K562 (cell line): ENCODE measurements at regions not wholly inside any gene's neighbourhood (a gene's known extent, or its start where the extent isn't known, plus 50 kb on each side); places are given as distances from the start of the nearest gene placed in this dataset.

Experiments used
- ATAC-seq: fragments of 200-7000 bp; cut with Tn5 transposase; 3 replicates; pipeline ENCODE4 v1.9.1; 2020; ENCODE audit warnings: moderate library complexity
- BruUV-seq: library from RNA; stranded (reverse); fragments of 400-500 nt; replicated peaks from 2 replicates; lab custom pipeline; 2021; lab: Mats Ljungman, UMichigan
- CTCF ChIA-PET: fragments of 300-600 bp; formaldehyde crosslinking; extraction: SDS; loops from one replicate; lab custom pipeline; 2021; ENCODE audit warnings: low intra/inter-chr PET ratio; lab: Yijun Ruan, JAX
- POLR2A ChIA-PET: fragments of 300-600, 350-650 bp; sonication (Branson Sonifier 250); formaldehyde crosslinking; extraction: SDS; loops from one replicate; lab custom pipeline; 2021; ENCODE audit warnings: antibody characterized with exemption, inconsistent platforms; lab: Yijun Ruan, JAX
- DNase-seq, 4 experiments: peaks; one replicate each; pipeline versions ENCODE4 v3.0.0 to v3.0.0-alpha.2; 2011 to 2018; ENCODE audit warnings: low spot score in 3 of 4, mixed read lengths in 3 of 4; ENCODE audit errors: extremely low read depth in 1 of 4
- FAIRE-seq: peaks from 2 replicates; lab custom pipeline; 2011; peaks lifted over from hg19 to GRCh38; lab: Jason Lieb, UNC
- H2AFZ ChIP-seq: 2 replicates; pipeline ENCODE4 v1.6.0; 2011; ENCODE audit warnings: low read depth, low read length, control low read depth, inconsistent platforms
- H3K27ac ChIP-seq: fragments of 200-600 bp; 3 replicates; pipeline ENCODE4 v1.8.0; 2011; ENCODE audit warnings: low read depth, mild to moderate bottlenecking, control low read depth, inconsistent platforms, low read length, moderate library complexity, mixed read lengths; ENCODE audit errors: extremely low read depth
- H3K27me3 ChIP-seq, 2 experiments: fragments of 300-600 bp in 1 of 2; 2 replicates in 1 of 2; 3 replicates in 1 of 2; pipeline versions ENCODE4 v1.6.0 to v1.8.0; 2011; ENCODE audit warnings: inconsistent platforms in 2 of 2, low read length in 2 of 2, mild to moderate bottlenecking in 1 of 2, mixed read lengths in 1 of 2, moderate library complexity in 1 of 2; ENCODE audit not compliant: control insufficient read depth in 2 of 2, insufficient read depth in 2 of 2
- H3K36me3 ChIP-seq: fragments of 300-600 bp; 3 replicates; pipeline ENCODE4 v1.8.0; 2011; ENCODE audit warnings: mild to moderate bottlenecking, low read length, inconsistent platforms; ENCODE audit not compliant: control insufficient read depth, insufficient read depth
- H3K4me1 ChIP-seq, 2 experiments: fragments of 200-600 bp in 1 of 2; replicated peaks in 1 of 2; 2 replicates in 1 of 2; 3 replicates in 1 of 2; pipeline versions ENCODE4 v1.5.1 to v1.8.0; 2011; ENCODE audit warnings: inconsistent platforms in 2 of 2, low read length in 2 of 2, mild to moderate bottlenecking in 1 of 2, mixed read lengths in 1 of 2, moderate library complexity in 1 of 2; ENCODE audit not compliant: control insufficient read depth in 2 of 2, insufficient read depth in 2 of 2
- H3K4me2 ChIP-seq: 2 replicates; pipeline ENCODE4 v1.6.1; 2011; ENCODE audit warnings: low read length, control low read depth, inconsistent platforms, mixed read lengths; ENCODE audit not compliant: insufficient read depth
- H3K4me3 ChIP-seq: fragments of 200-600 bp; sonication (generic), shearing (Covaris generic); 2 replicates; pipeline ENCODE4 v1.5.1; 2016; ENCODE audit warnings: control low read depth, inconsistent platforms
- H3K79me2 ChIP-seq: fragments of 200-600 bp; 3 replicates; pipeline ENCODE4 v1.8.0; 2011; ENCODE audit warnings: low read length, inconsistent platforms; ENCODE audit not compliant: control insufficient read depth, insufficient read depth
- H3K9ac ChIP-seq, 2 experiments: 2 replicates each; pipeline versions ENCODE4 v1.6.0 to v1.6.1; 2011; ENCODE audit warnings: low read depth in 2 of 2, low read length in 2 of 2, control low read depth in 1 of 2, inconsistent platforms in 1 of 2, mild to moderate bottlenecking in 1 of 2, mixed read lengths in 1 of 2; ENCODE audit not compliant: insufficient read depth in 1 of 2
- H3K9me1 ChIP-seq: one replicate; pipeline ENCODE4 v1.6.0; 2011; ENCODE audit warnings: inconsistent platforms, mild to moderate bottlenecking, low read length, moderate library complexity; ENCODE audit not compliant: control insufficient read depth, insufficient read depth
- H3K9me3 ChIP-seq: replicated peaks from 2 replicates; pipeline ENCODE4 v1.5.1; 2011; ENCODE audit warnings: low read depth, low read length, inconsistent platforms; ENCODE audit not compliant: control insufficient read depth, insufficient read depth
- H4K20me1 ChIP-seq: replicated peaks from 2 replicates; pipeline ENCODE4 v1.6.1; 2011; ENCODE audit warnings: low read length, inconsistent platforms, mixed read lengths; ENCODE audit not compliant: control insufficient read depth, insufficient read depth
- FOXK2 ChIP-seq, 2 experiments: fragments of 450-650 bp; IDR thresholded peaks in 1 of 2; conservative IDR thresholded peaks in 1 of 2; 2 replicates each; pipeline ENCODE4 v1.6.1; 2016; ENCODE audit warnings: low read depth in 2 of 2, mild to moderate bottlenecking in 1 of 2
- HMGXB4 ChIP-seq: sonication (generic); formaldehyde crosslinking; IDR thresholded peaks from 2 replicates; pipeline ENCODE4 v1.8.1; 2023; ENCODE audit warnings: mild to moderate bottlenecking, missing genetic modification reagents
- KLF10 ChIP-seq: fragments of 250-450 bp; sonication (Bioruptor Pico); IDR thresholded peaks from 2 replicates; pipeline ENCODE4 v1.6.1; 2021; ENCODE audit warnings: matching md5 sums
- KLF13 ChIP-seq: fragments of 450-650 bp; IDR thresholded peaks from 2 replicates; pipeline ENCODE4 v1.6.1; 2016; ENCODE audit warnings: missing genetic modification characterization, low read depth, mild to moderate bottlenecking, missing compliant biosample characterization, moderate library complexity, borderline replicate concordance
- MEF2D ChIP-seq: conservative IDR thresholded peaks from 2 replicates; pipeline ENCODE4 v1.6.1; 2016; ENCODE audit warnings: low read depth, missing genetic modification characterization, missing compliant biosample characterization
- RBFOX2 ChIP-seq: fragments of 200-400 bp; formaldehyde crosslinking; IDR thresholded peaks from 2 replicates; pipeline ENCODE4 v1.6.1; 2017; ENCODE audit warnings: low read depth, mild to moderate bottlenecking, low read length, moderate library complexity
- TAF9B ChIP-seq: fragments of 450-650 bp; IDR thresholded peaks from 2 replicates; pipeline ENCODE4 v1.6.1; 2018; ENCODE audit warnings: mild to moderate bottlenecking; ENCODE audit not compliant: partially characterized antibody
- TAL1 ChIP-seq: fragments of 450-650 bp; IDR thresholded peaks from 2 replicates; pipeline ENCODE4 v1.6.1; 2016; ENCODE audit warnings: mild to moderate bottlenecking
- TGIF2 ChIP-seq: sonication (generic); formaldehyde crosslinking; IDR thresholded peaks from 2 replicates; pipeline ENCODE4 v1.8.1; 2022; ENCODE audit warnings: mild to moderate bottlenecking, missing genetic modification reagents, moderate library complexity
- WGBS: fragments of 100-300 bp; shearing (Covaris generic); methylation state at CpG from one replicate; pipeline ENCODE4 v1.1.6; 2016; ENCODE audit warnings: low coverage, mixed read lengths; ENCODE audit not compliant: insufficient coverage; ENCODE audit errors: missing lambda C conversion rate; 5-methylcytosine and 5-hydroxymethylcytosine counted together
- in situ Hi-C: fragments of 300-500 bp; cut with MboI; formaldehyde crosslinking; loops from 4 replicates; pipeline ENCODE4 v1.15.0; 2018; ENCODE audit warnings: inconsistent platforms, mixed read lengths
- intact Hi-C: fragments of 100-400 bp; cut with micrococcal nuclease; formaldehyde crosslinking; loops from 2 replicates; pipeline ENCODE4 v1.14.2; 2022

GRCh38 chr2:188705191-188705590, 269.0 kb upstream of the COL3A1 start:
- POLR2A ChIA-PET, result no interaction called here
- ATAC-seq (no peak), FAIRE-seq (no peak)
- H3K27me3 ChIP-seq, result no peaks in the 10 kb centered on the region
- intact Hi-C loops, result no loop called here
- no peaks in the 10 kb centered on the region for H4K20me1 ChIP-seq
- no peaks in the 10 kb centered on the region for H3K9me1 ChIP-seq
- no peaks in the 10 kb centered on the region for H3K4me1 ChIP-seq
- CTCF ChIA-PET, result no interaction called here
- no peak overlapping the region for H3K9ac ChIP-seq
- H3K4me3 ChIP-seq, result no peak overlapping the region
- no peak for TF ChIP-seq KLF13 (tag)
- no peak for TF ChIP-seq MEF2D (tag)
- TF ChIP-seq HMGXB4 (CRISPR knock-in tag), result no peak
- TF ChIP-seq RBFOX2, result no peak
- TF ChIP-seq TAL1, result no peak
- TF ChIP-seq KLF10 (CRISPR knock-in tag), result no peak
- no peak for TF ChIP-seq TGIF2
- no peak for TF ChIP-seq FOXK2 (conservative IDR thresholded peaks at IDR 0.05 in 1 of 2, IDR thresholded peaks at IDR 0.05 in 1 of 2; ENCODE audit: low read depth in 2 of 2)
- no peak for TF ChIP-seq TAF9B
- TF ChIP-seq, all 486 proteins: peak for 0
- Histone ChIP-seq H3K27ac (no peak overlapping the region), H3K9me3 (no peaks in the 10 kb centered on the region), H3K36me3 (no peaks in the 10 kb centered on the region), H2AFZ (no peak overlapping the region), H3K4me2 (no peak overlapping the region), H3K79me2 (no peaks in the 10 kb centered on the region)
- no peak for DNase-seq
- no TSS peak for BruUV-seq
- 0% methylated on average over 2 of the region's 2 CpGs for WGBS
- in situ Hi-C loops, result no loop called here
